Gastroesophageal sphincter (tissue), 4 donors: ENCODE measurements at regions not wholly inside any gene's neighbourhood (a gene's known extent, or its start where the extent isn't known, plus 50 kb on each side); places are given as distances from the start of the nearest gene placed in this dataset.

Experiments
- ATAC-seq: fragments of 150-250 bp; one replicate; pipeline ENCODE4 v1.9.1; 2016; ENCODE audit warnings: mild to moderate bottlenecking, moderate library complexity
- H3K27ac ChIP-seq, 4 donors: fragments of 200-600 bp; sonication (generic) in 3 of 4; 1 replicate in 3 of 4; 2 replicates in 1 of 4; pipeline ENCODE4 v1.5.1; 2016 to 2019
- H3K27me3 ChIP-seq: fragments of 200-600 bp; sonication (generic); one replicate; pipeline ENCODE4 v1.5.1; 2019
- H3K36me3 ChIP-seq, 2 donors: fragments of 200-600 bp; sonication (generic); one replicate each; pipeline ENCODE4 v1.5.1; 2019; ENCODE audit warnings: control low read depth in 1 of 2
- H3K4me1 ChIP-seq, 3 donors: fragments of 200-600 bp; sonication (generic); 1 replicate in 2 of 3; 2 replicates in 1 of 3; pipeline ENCODE4 v1.5.1; 2016 to 2019; ENCODE audit warnings: control low read depth in 2 of 3
- H3K4me3 ChIP-seq, 2 donors: fragments of 200-600 bp; sonication (generic); one replicate each; pipeline ENCODE4 v1.5.1; 2019; ENCODE audit warnings: mild to moderate bottlenecking in 1 of 2, moderate library complexity in 1 of 2
- H3K9me3 ChIP-seq, 3 donors: fragments of 200-600 bp; sonication (generic); one replicate each; pipeline ENCODE4 v1.5.1; 2017 to 2019; ENCODE audit warnings: control low read depth in 2 of 3
- EP300 ChIP-seq: sonication (generic); formaldehyde crosslinking; IDR thresholded peaks from one replicate; pipeline ENCODE4 v1.6.1; 2017; ENCODE audit warnings: antibody characterized with exemption, mild to moderate bottlenecking
- POLR2A ChIP-seq, 2 donors: fragments of 450-650 bp; IDR thresholded peaks; one replicate each; pipeline ENCODE4 v1.6.1; 2017; ENCODE audit warnings: antibody characterized with exemption in 2 of 2, mild to moderate bottlenecking in 2 of 2, moderate library complexity in 1 of 2
- POLR2AphosphoS5 ChIP-seq: sonication (generic); formaldehyde crosslinking; IDR thresholded peaks from one replicate; pipeline ENCODE4 v1.6.1; 2017; ENCODE audit warnings: antibody characterized with exemption
- WGBS, 2 donors: methylation state at CpG; one replicate each; pipeline ENCODE4 v1.1.5; 2018; ENCODE audit warnings: low coverage in 1 of 2; 5-methylcytosine and 5-hydroxymethylcytosine counted together
- TF ChIP-seq, protein P1 (sequence below), 4 experiments: fragments of 200-600 bp in 2 of 4; fragments of 450-650 bp in 2 of 4; sonication (generic) in 1 of 4; IDR thresholded peaks; one replicate each; pipeline ENCODE4 v1.5.1; 2017 to 2019; ENCODE audit warnings: antibody characterized with exemption in 4 of 4, mild to moderate bottlenecking in 2 of 4, moderate library complexity in 2 of 4

DNA sequence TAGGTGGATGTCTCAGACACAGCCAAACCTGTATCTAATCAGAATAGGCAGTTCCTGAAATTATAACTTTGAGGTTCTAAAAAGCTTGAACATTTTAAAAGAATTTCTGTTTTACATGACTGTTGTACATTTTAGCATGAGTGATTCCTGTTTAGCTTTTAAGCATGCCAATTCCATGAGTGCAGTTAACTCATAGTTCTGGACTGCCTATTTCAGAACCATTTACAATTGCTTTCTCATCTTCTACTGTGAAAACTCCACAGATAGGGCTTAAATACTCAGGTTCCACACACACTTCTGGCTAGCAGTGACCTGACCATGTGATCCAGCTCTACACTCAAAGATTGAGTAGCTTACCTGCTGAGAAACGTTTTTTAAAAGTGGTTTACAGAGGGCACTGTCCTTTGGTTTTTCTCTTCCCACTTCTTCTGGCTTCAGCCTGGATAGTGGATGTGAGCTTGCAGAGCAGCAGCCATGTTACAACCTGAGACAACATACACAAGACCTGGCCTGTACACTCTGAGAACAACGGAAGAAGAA is 280.8 kb downstream of the ANKRD50 start:
- Histone ChIP-seq H3K36me3 (no peaks in the 10 kb centered on the region), H3K9me3 (no peaks in the 10 kb centered on the region), H3K4me3 (no peak overlapping the region), H3K27me3 (no peaks in the 10 kb centered on the region), H3K4me1 (peaks cover 0 to 6% (median 0%) of the 10 kb centered on the region in 3 donors), H3K27ac (no peak overlapping the region)
- TF ChIP-seq POLR2AphosphoS5 (no peak), EP300 (no peak)
- no peak for ATAC-seq
- 67 to 83% methylated on average over 1 to 2 of the region's 2 CpGs for WGBS, 2 donors

DNA sequence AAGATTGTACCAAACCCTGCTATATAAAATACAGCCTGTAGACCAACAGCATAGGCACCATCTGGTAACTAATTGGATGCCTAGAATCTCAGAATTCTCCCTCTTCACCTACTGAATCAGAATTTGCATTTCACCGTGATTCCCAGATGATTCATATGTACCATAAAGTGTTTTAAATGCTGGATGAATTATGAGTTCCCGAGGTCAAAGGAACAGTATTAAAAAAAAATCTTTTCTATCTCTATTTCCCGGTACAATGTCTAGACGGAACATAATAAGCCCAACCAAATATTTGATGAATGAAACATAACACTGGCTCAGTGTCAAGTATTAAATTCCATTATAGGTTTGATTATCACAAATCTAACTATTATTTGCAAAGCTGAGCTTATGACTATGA is 280.0 kb downstream of the ANKRD50 start:
- no peak overlapping the region for H3K27ac ChIP-seq
- no peak overlapping the region for H3K4me3 ChIP-seq
- TF ChIP-seq POLR2A (IDR thresholded peaks at IDR 0.05) (no peak), EP300 (no peak), POLR2AphosphoS5 (no peak)
- TF ChIP-seq, protein P1, sequence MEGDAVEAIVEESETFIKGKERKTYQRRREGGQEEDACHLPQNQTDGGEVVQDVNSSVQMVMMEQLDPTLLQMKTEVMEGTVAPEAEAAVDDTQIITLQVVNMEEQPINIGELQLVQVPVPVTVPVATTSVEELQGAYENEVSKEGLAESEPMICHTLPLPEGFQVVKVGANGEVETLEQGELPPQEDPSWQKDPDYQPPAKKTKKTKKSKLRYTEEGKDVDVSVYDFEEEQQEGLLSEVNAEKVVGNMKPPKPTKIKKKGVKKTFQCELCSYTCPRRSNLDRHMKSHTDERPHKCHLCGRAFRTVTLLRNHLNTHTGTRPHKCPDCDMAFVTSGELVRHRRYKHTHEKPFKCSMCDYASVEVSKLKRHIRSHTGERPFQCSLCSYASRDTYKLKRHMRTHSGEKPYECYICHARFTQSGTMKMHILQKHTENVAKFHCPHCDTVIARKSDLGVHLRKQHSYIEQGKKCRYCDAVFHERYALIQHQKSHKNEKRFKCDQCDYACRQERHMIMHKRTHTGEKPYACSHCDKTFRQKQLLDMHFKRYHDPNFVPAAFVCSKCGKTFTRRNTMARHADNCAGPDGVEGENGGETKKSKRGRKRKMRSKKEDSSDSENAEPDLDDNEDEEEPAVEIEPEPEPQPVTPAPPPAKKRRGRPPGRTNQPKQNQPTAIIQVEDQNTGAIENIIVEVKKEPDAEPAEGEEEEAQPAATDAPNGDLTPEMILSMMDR (IDR thresholded peaks at IDR 0.05) = no peak
- H3K4me1 ChIP-seq = peaks cover 0 to 6% (median 0%) of the 10 kb centered on the region in 3 donors
- H3K36me3 ChIP-seq = no peaks in the 10 kb centered on the region
- WGBS, 2 donors = 24 to 33% methylated on average over 3 to 4 of the region's 4 CpGs
- H3K9me3 ChIP-seq = no peaks in the 10 kb centered on the region
- ATAC-seq = no peak
- no peaks in the 10 kb centered on the region for H3K27me3 ChIP-seq

DNA sequence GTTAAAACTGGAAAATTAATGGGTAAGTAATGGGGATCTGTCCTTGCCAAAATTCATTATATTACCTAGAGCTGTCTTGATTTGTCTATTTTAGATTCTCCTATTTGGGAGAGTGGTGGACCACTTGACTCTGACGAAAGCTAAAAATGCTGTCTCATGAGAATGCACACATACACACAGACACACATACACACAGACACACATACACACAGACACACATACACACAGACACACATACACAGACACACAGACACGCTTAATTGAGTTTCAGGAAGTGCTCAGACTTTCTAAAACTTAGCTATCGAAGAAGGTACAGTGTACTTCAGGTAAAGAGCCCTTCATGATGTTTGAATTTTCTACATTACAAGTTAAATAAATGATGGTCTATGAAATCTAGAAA is 279.5 kb downstream of the ANKRD50 start:
- no peak for ATAC-seq
- TF ChIP-seq, protein P1 (IDR thresholded peaks at IDR 0.05) = no peak
- TF ChIP-seq POLR2A (IDR thresholded peaks at IDR 0.05) = no peak
- TF ChIP-seq EP300 = no peak
- no peak for TF ChIP-seq POLR2AphosphoS5
- no peaks in the 10 kb centered on the region for H3K36me3 ChIP-seq
- H3K27ac ChIP-seq = no peak overlapping the region
- WGBS, 2 donors = 67 to 94% methylated on average over 2 to 3 of the region's 3 CpGs
- no peaks in the 10 kb centered on the region for H3K9me3 ChIP-seq
- H3K4me3 ChIP-seq = no peak overlapping the region
- peaks cover 0 to 6% (median 0%) of the 10 kb centered on the region in 3 donors for H3K4me1 ChIP-seq
- no peaks in the 10 kb centered on the region for H3K27me3 ChIP-seq

DNA sequence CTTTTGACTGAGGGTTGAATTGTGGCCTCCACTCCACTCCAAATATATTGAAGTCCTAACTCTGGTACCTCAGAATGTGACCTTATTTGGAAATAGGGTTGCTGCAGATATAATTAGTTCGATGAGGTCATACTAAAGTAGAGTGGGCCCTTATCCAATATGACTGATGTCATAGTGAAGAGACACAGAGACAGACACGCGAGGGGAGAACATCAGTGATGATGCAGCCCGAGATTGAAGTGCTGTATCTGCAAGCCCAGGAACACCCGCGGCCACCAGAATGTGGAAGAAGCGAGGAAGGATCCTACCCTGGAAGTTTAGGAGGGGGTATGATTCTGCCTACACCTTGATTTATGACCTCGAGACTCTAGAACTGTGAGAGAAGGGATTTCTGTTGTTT is 279.0 kb downstream of the ANKRD50 start:
- no peaks in the 10 kb centered on the region for H3K27me3 ChIP-seq
- ATAC-seq = no peak
- WGBS, 2 donors = 70% methylated on average over 8 of the region's 8 CpGs; no CpG with 5 or more reads in 1 of the 2 donors
- no peaks in the 10 kb centered on the region for H3K9me3 ChIP-seq
- no peaks in the 10 kb centered on the region for H3K36me3 ChIP-seq
- H3K4me1 ChIP-seq = peaks cover 0 to 6% (median 0%) of the 10 kb centered on the region in 3 donors
- H3K4me3 ChIP-seq = no peak overlapping the region
- TF ChIP-seq EP300 (no peak), POLR2A (IDR thresholded peaks at IDR 0.05) (no peak), POLR2AphosphoS5 (no peak)
- TF ChIP-seq, protein P1 (IDR thresholded peaks at IDR 0.05) = no peak
- H3K27ac ChIP-seq = no peak overlapping the region

DNA sequence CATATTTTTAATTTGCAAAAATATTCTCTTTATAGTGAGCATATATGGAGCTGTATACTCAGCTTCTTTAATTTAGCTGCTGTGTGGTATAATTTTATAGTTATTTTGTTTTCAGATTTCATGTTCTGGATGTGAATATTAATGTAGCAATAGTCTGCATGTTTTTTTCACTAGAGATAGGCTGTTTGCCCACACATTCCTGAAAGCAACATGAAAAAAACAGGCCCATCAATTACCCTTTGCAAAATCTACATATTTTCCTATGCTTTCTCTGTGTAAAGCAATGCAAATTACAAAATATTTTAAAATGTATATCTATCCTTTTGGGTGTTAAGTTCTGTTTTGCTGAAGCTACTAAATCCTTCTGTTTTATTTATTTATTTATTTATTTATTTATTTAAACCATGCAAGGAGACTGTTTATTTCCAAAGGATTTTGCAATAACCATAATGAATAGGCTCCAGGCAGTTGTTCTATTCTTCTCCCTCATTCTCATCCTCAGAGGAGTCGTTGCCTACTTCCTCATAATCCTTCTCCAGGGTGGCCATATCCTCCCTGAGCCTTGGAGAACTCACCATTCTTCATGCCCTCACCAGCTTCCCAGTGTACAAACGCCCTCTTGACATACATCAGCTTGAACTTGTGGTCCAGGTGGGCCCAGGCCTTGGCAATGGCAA is 277.1 kb downstream of the ANKRD50 start:
- ATAC-seq = no peak
- no peak for TF ChIP-seq EP300
- no peak for TF ChIP-seq POLR2A (IDR thresholded peaks at IDR 0.05)
- TF ChIP-seq POLR2AphosphoS5 = no peak
- TF ChIP-seq, protein P1 (IDR thresholded peaks at IDR 0.05) = no peak
- 67 to 92% methylated on average over 1 of the region's 2 CpGs for WGBS, 2 donors
- Histone ChIP-seq H3K27me3 (no peaks in the 10 kb centered on the region), H3K9me3 (no peaks in the 10 kb centered on the region), H3K4me1 (no peaks in the 10 kb centered on the region), H3K27ac (no peak overlapping the region), H3K36me3 (no peaks in the 10 kb centered on the region), H3K4me3 (no peak overlapping the region)
